HG02884 (cell line): ENCODE measurements at regions not wholly inside any gene's neighbourhood (a gene's known extent, or its start where the extent isn't known, plus 50 kb on each side); places are given as distances from the start of the nearest gene placed in this dataset.
"Not testable (repeated sequence)": the region's sequence is repeated elsewhere in the genome, so short reads cannot be mapped to it uniquely, and the experiment has no call there.

Experiments
- ATAC-seq: cut with Tn5 transposase; IDR thresholded peaks from one replicate; pipeline ENCODE4 v1.9.1; 2021; ENCODE audit warnings: mild to moderate bottlenecking, moderate library complexity; ENCODE audit not compliant: unreplicated experiment

GRCh38 chr2:155913356-155913755 lies 419.2 kb downstream of the NR4A2 start:
- ATAC-seq, result no peak

GRCh38 chr2:155908567-155908966 lies 424.0 kb downstream of the NR4A2 start:
- no peak for ATAC-seq

- ATAC-seq, result no peak
These were observed 425.3 kb downstream of the NR4A2 start for GRCh38 chr2:155907211-155907610.

GRCh38 chr2:155905657-155906056 lies 426.9 kb downstream of the NR4A2 start:
- no peak for ATAC-seq

- ATAC-seq, result no peak
These were observed 427.8 kb downstream of the NR4A2 start for GRCh38 chr2:155904720-155905119.

GRCh38 chr2:155902635-155903034 lies 429.9 kb downstream of the NR4A2 start:
- ATAC-seq, result no peak

GRCh38 chr2:155895016-155895415 lies 437.5 kb downstream of the NR4A2 start:
- ATAC-seq, result no peak

- ATAC-seq, result not testable (repeated sequence)
These were observed 452.1 kb downstream of the NR4A2 start for GRCh38 chr2:155880382-155880781.

GRCh38 chr2:155879900-155880299 lies 452.6 kb downstream of the NR4A2 start:
- ATAC-seq, result not testable (repeated sequence)

- ATAC-seq, result no peak
These were observed 460.1 kb downstream of the NR4A2 start for GRCh38 chr2:155872396-155872795.

GRCh38 chr2:155871940-155872339 lies 460.6 kb downstream of the NR4A2 start:
- no peak for ATAC-seq

- no peak for ATAC-seq
These were observed 465.0 kb downstream of the NR4A2 start for GRCh38 chr2:155867564-155867963.

GRCh38 chr2:155866477-155866876 lies 466.0 kb downstream of the NR4A2 start:
- ATAC-seq, result no peak

GRCh38 chr2:155852156-155852555 lies 480.4 kb downstream of the NR4A2 start:
- ATAC-seq, result no peak

- no peak for ATAC-seq
These were observed 486.3 kb downstream of the NR4A2 start for GRCh38 chr2:155846259-155846658.

- no peak for ATAC-seq
These were observed 488.1 kb downstream of the NR4A2 start for GRCh38 chr2:155844461-155844860.

- ATAC-seq, result no peak
These were observed 490.4 kb downstream of the NR4A2 start for GRCh38 chr2:155842103-155842502.

GRCh38 chr2:155841442-155841841 lies 491.1 kb downstream of the NR4A2 start:
- no peak for ATAC-seq

- no peak for ATAC-seq
These were observed 491.9 kb downstream of the NR4A2 start for GRCh38 chr2:155840661-155841060.

GRCh38 chr2:155839991-155840390 lies 492.5 kb downstream of the NR4A2 start:
- no peak for ATAC-seq

- ATAC-seq, result no peak
These were observed 493.1 kb downstream of the NR4A2 start for GRCh38 chr2:155839436-155839835.

- no peak for ATAC-seq
These were observed 496.1 kb downstream of the NR4A2 start for GRCh38 chr2:155836439-155836838.

- ATAC-seq, result no peak
These were observed 501.5 kb downstream of the NR4A2 start for GRCh38 chr2:155830817-155831579.
